B cell (primary cell): ENCODE measurements at regions not wholly inside any gene's neighbourhood (a gene's known extent, or its start where the extent isn't known, plus 50 kb on each side); places are given as distances from the start of the nearest gene placed in this dataset.

Experiments
- ATAC-seq: fragments of 200-7000 bp; cut with Tn5 transposase; one replicate; pipeline ENCODE4 v1.10.0; 2021; ENCODE audit warnings: low read depth, mild to moderate bottlenecking, moderate number of reproducible peaks, moderate library complexity
- CTCF ChIA-PET: fragments of 350-600 bp; sonication (Branson Sonifier 250); formaldehyde crosslinking; loops from one replicate; lab custom pipeline; 2021; ENCODE audit warnings: antibody characterized with exemption, inconsistent platforms; lab: Charles Lee
- POLR2A ChIA-PET: fragments of 350-600 bp; sonication (Branson Sonifier 250); formaldehyde crosslinking; loops from one replicate; lab custom pipeline; 2021; ENCODE audit warnings: antibody characterized with exemption; lab: Charles Lee
- DNase-seq: peaks from one replicate; pipeline ENCODE4 v3.0.0; 2013
- H2AFZ ChIP-seq: 2 replicates; pipeline ENCODE4 v1.6.1; 2012; ENCODE audit warnings: mild to moderate bottlenecking, low read depth, low read length; ENCODE audit not compliant: insufficient read depth, poor library complexity, severe bottlenecking
- H3K27ac ChIP-seq, 2 donors: 1 replicate in 1 of 2; 2 replicates in 1 of 2; pipeline ENCODE4 v1.5.1; 2012 to 2013; ENCODE audit warnings: low read length in 2 of 2, mild to moderate bottlenecking in 2 of 2, moderate library complexity in 1 of 2
- H3K27me3 ChIP-seq, 4 experiments: fragments of 200-600 bp in 1 of 4; sonication (generic) in 1 of 4; replicated peaks in 1 of 4; 1 replicate in 2 of 4; 2 replicates in 2 of 4; pipeline versions ENCODE4 v1.6.1 to v1.7.0; 2013 to 2016; ENCODE audit warnings: low read length in 3 of 4, mild to moderate bottlenecking in 2 of 4, mixed read lengths in 1 of 4, moderate library complexity in 1 of 4; ENCODE audit not compliant: insufficient read depth in 4 of 4, control insufficient read depth in 3 of 4; ENCODE audit errors: control extremely low read depth in 1 of 4
- H3K36me3 ChIP-seq, 2 experiments: replicated peaks in 1 of 2; 1 replicate in 1 of 2; 2 replicates in 1 of 2; pipeline versions ENCODE4 v1.6.1 to v1.7.1; 2013; ENCODE audit warnings: low read length in 1 of 2; ENCODE audit not compliant: insufficient read depth in 2 of 2, control insufficient read depth in 1 of 2; ENCODE audit errors: control extremely low read depth in 1 of 2, extremely low read depth in 1 of 2
- H3K4me1 ChIP-seq, 2 donors: fragments of 200-600 bp in 1 of 2; sonication (generic) in 1 of 2; 1 replicate in 1 of 2; 2 replicates in 1 of 2; pipeline versions ENCODE4 v1.5.1 to v1.6.1; 2013 to 2017; ENCODE audit warnings: low read length in 2 of 2; ENCODE audit not compliant: control insufficient read depth in 2 of 2, insufficient read depth in 2 of 2
- H3K4me2 ChIP-seq: replicated peaks from 2 replicates; pipeline ENCODE3; 2012; ENCODE audit warnings: mild to moderate bottlenecking, low read depth, low read length; ENCODE audit not compliant: poor library complexity, severe bottlenecking
- H3K4me3 ChIP-seq, 5 experiments: fragments of 200-600 bp in 1 of 5; sonication (generic) in 1 of 5; 1 replicate in 3 of 5; 2 replicates in 2 of 5; pipeline versions ENCODE4 v1.5.1 to v1.7.0; 2011 to 2016; ENCODE audit warnings: low read length in 4 of 5, mild to moderate bottlenecking in 4 of 5, low read depth in 2 of 5, control low read depth in 1 of 5, moderate library complexity in 1 of 5; ENCODE audit not compliant: insufficient read depth in 1 of 5; ENCODE audit errors: control extremely low read depth in 1 of 5, extremely low read depth in 1 of 5
- H3K79me2 ChIP-seq: fragments of 200-600 bp; sonication (generic); one replicate; pipeline ENCODE4 v1.6.0; 2016; ENCODE audit warnings: low read length; ENCODE audit not compliant: control insufficient read depth, insufficient read depth
- H3K9ac ChIP-seq: fragments of 200-600 bp; sonication (generic); 2 replicates; pipeline ENCODE4 v1.6.1; 2017; ENCODE audit warnings: mild to moderate bottlenecking, low read length, moderate library complexity
- H3K9me3 ChIP-seq, 3 donors: one replicate each; pipeline versions ENCODE4 v1.6.1 to v1.7.1; 2013; ENCODE audit warnings: low read length in 2 of 3; ENCODE audit not compliant: control insufficient read depth in 2 of 3, insufficient read depth in 1 of 3; ENCODE audit errors: control extremely low read depth in 1 of 3
- H4K20me1 ChIP-seq: 2 replicates; pipeline ENCODE4 v1.6.0; 2012; ENCODE audit warnings: mild to moderate bottlenecking, low read length; ENCODE audit not compliant: insufficient read depth, control insufficient read depth, poor library complexity, severe bottlenecking
- H3K27ac Mint-ChIP-seq: one replicate; pipeline ENCODE4 v1.8.0; 2021; ENCODE audit warnings: mixed read lengths
- H3K27me3 Mint-ChIP-seq: one replicate; pipeline ENCODE4 v1.8.0; 2021; ENCODE audit warnings: mixed read lengths
- H3K4me1 Mint-ChIP-seq: one replicate; pipeline ENCODE4 v1.8.0; 2021; ENCODE audit warnings: mixed read lengths
- H3K4me3 Mint-ChIP-seq: one replicate; pipeline ENCODE4 v1.8.0; 2021; ENCODE audit warnings: mixed read lengths
- H3K9me3 Mint-ChIP-seq: one replicate; pipeline ENCODE4 v1.8.0; 2022; ENCODE audit warnings: mixed read lengths; ENCODE audit not compliant: insufficient read depth
- EZH2 ChIP-seq: IDR thresholded peaks from 2 replicates; pipeline ENCODE4 v1.6.1; 2012; ENCODE audit warnings: borderline replicate concordance, low read depth, mild to moderate bottlenecking, moderate library complexity, low read length; ENCODE audit not compliant: insufficient read depth, poor library complexity, severe bottlenecking
- WGBS: methylation state at CpG from one replicate; pipeline ENCODE4 v1.1.5; 2013; ENCODE audit warnings: missing lambda C conversion rate; ENCODE audit not compliant: insufficient coverage; 5-methylcytosine and 5-hydroxymethylcytosine counted together
- intact Hi-C: fragments of 100-400 bp; cut with micrococcal nuclease; formaldehyde crosslinking; loops from one replicate; pipeline ENCODE4 v1.10.0; 2022
- TF ChIP-seq, protein P1 (sequence below): fragments of 200-600 bp; IDR thresholded peaks from one replicate; pipeline ENCODE4 v1.8.0; 2022; ENCODE audit warnings: antibody characterized with exemption, mild to moderate bottlenecking

- no peaks in the 10 kb centered on the region for H4K20me1 ChIP-seq
- Mint-ChIP-seq H3K4me1 (peaks cover 2% of the 10 kb centered on the region), H3K4me3 (no peak overlapping the region), H3K27ac (no peak overlapping the region), H3K27me3 (no peaks in the 10 kb centered on the region), H3K9me3 (no peaks in the 10 kb centered on the region)
- CTCF ChIA-PET, result no interaction called here
- no peaks in the 10 kb centered on the region for H3K79me2 ChIP-seq
- POLR2A ChIA-PET, result no interaction called here
- intact Hi-C loops, result no loop called here
- H3K27ac ChIP-seq, result no peak overlapping the region
- H2AFZ ChIP-seq, result no peak overlapping the region
- H3K4me3 ChIP-seq, result no peak overlapping the region
- H3K4me1 ChIP-seq, result no peaks in the 10 kb centered on the region
- no peaks in the 10 kb centered on the region for H3K36me3 ChIP-seq
- no peaks in the 10 kb centered on the region for H3K27me3 ChIP-seq
- H3K9me3 ChIP-seq, result no peaks in the 10 kb centered on the region
- TF ChIP-seq EZH2, result no peak
- TF ChIP-seq, protein P1, sequence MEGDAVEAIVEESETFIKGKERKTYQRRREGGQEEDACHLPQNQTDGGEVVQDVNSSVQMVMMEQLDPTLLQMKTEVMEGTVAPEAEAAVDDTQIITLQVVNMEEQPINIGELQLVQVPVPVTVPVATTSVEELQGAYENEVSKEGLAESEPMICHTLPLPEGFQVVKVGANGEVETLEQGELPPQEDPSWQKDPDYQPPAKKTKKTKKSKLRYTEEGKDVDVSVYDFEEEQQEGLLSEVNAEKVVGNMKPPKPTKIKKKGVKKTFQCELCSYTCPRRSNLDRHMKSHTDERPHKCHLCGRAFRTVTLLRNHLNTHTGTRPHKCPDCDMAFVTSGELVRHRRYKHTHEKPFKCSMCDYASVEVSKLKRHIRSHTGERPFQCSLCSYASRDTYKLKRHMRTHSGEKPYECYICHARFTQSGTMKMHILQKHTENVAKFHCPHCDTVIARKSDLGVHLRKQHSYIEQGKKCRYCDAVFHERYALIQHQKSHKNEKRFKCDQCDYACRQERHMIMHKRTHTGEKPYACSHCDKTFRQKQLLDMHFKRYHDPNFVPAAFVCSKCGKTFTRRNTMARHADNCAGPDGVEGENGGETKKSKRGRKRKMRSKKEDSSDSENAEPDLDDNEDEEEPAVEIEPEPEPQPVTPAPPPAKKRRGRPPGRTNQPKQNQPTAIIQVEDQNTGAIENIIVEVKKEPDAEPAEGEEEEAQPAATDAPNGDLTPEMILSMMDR, result no peak
- ATAC-seq (no peak), DNase-seq (no peak)
- no peak overlapping the region for H3K9ac ChIP-seq
- H3K4me2 ChIP-seq, result no peak overlapping the region
- WGBS, result 94% methylated on average over 2 of the region's 2 CpGs
Measured at GRCh38 chr1:208540724-208541123, 296.5 kb upstream of the PLXNA2 start.

GRCh38 chr1:208541225-208541855 lies 297.2 kb upstream of the PLXNA2 start:
- Histone ChIP-seq H2AFZ (no peak overlapping the region), H3K27ac (no peak overlapping the region), H3K4me1 (no peaks in the 10 kb centered on the region), H3K27me3 (no peaks in the 10 kb centered on the region), H3K9ac (no peak overlapping the region), H3K4me3 (no peak overlapping the region), H4K20me1 (no peaks in the 10 kb centered on the region), H3K36me3 (no peaks in the 10 kb centered on the region), H3K4me2 (no peak overlapping the region), H3K9me3 (no peaks in the 10 kb centered on the region), H3K79me2 (no peaks in the 10 kb centered on the region)
- 92% methylated on average over 3 of the region's 4 CpGs for WGBS
- no peaks in the 10 kb centered on the region for H3K27me3 Mint-ChIP-seq
- no peaks in the 10 kb centered on the region for H3K9me3 Mint-ChIP-seq
- H3K27ac Mint-ChIP-seq, result no peak overlapping the region
- no peak overlapping the region for H3K4me3 Mint-ChIP-seq
- POLR2A ChIA-PET, result no interaction called here
- CTCF ChIA-PET, result no interaction called here
- intact Hi-C loops, result no loop called here
- no peak for TF ChIP-seq EZH2
- TF ChIP-seq, protein P1, result no peak
- peaks cover 2% of the 10 kb centered on the region for H3K4me1 Mint-ChIP-seq
- no peak for ATAC-seq
- no peak for DNase-seq
